ENCODE measurements at regions not wholly inside any gene's neighbourhood (a gene's known extent, or its start where the extent isn't known, plus 50 kb on each side); places are given as distances from the start of the nearest gene placed in this dataset.

DNA sequence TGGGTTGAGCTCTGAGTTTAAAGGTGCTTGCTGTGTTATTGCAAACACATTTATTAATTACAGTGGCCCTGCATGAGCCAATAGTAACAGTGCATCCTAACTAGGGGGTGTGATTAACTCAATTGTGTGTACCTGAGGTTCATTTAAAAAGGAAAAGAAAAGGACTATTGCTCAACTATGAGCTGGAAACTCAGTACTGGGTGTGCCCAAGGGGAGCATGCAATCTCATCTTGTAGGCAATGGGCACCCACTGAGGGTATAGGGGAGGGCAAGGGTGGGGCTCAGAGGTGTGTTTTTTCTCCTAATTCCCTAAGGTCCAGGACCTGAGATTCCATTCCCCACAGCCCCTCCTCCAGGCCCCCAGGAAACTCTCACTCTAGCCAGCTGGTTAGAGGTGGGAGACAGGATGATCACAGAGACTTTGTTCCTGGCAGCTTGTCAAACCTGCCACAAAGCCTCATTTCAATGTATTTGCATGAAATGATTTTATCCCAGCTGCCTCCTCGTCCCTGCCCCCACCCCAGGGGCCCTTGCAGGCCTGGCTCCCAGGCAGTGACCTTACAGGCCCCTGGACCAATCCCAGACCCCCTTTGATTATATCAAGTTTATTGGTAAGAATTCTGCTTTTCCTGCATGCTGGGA lies 220.7 kb downstream of the TBC1D2B start:
- ATAC-seq, result no peak
- no peaks in the 10 kb centered on the region for H3K4me1 ChIP-seq
- DNase-seq, result no peak
- no peaks in the 10 kb centered on the region for H3K27me3 ChIP-seq
- intact Hi-C loops (cut with DNase I), result no loop called here
- H3K36me3 ChIP-seq, result no peaks in the 10 kb centered on the region
- no peak for TF ChIP-seq CTCF (IDR thresholded peaks at IDR 0.05)
- TF ChIP-seq POLR2A (IDR thresholded peaks at IDR 0.05), result no peak
- H3K4me3 ChIP-seq, result no peak overlapping the region
- WGBS, 4 donors, result 55 to 82% (median 64%) methylated on average over 1 of the region's 1 CpG
- H3K27ac ChIP-seq, result no peak overlapping the region
- no peaks in the 10 kb centered on the region for H3K9me3 ChIP-seq

DNA sequence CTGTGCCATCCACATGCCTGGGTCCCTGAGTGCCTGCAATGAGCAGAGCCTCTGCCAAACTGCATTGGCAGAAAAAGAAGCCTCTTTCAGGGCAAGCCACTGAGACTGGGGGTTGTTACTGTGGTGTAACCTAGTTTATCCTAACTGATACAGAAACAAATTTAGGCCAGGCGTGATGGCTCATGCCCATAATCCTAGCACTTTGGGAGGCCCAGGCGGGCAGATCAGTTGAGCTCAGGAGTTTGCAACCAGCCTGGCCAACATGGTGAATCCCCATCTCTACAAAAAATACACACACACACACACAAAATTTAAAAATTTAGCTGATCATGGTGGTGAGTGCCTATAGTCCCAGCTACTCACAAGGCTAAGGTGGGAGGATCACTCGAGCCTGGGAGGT lies 221.6 kb downstream of the TBC1D2B start:
- no peak for TF ChIP-seq POLR2A (IDR thresholded peaks at IDR 0.05)
- TF ChIP-seq CTCF (IDR thresholded peaks at IDR 0.05), result no peak
- H3K27ac ChIP-seq, result no peak overlapping the region
- no peaks in the 10 kb centered on the region for H3K9me3 ChIP-seq
- DNase-seq (no peak), ATAC-seq (no peak)
- 76 to 93% (median 92%) methylated on average over 3 of the region's 3 CpGs for WGBS, 4 donors
- peaks cover 0 to 4% (median 0%) of the 10 kb centered on the region in 9 donors for H3K27me3 ChIP-seq
- H3K4me1 ChIP-seq, result no peaks in the 10 kb centered on the region
- intact Hi-C loops (cut with DNase I), result no loop called here
- H3K36me3 ChIP-seq, result no peaks in the 10 kb centered on the region
- no peak overlapping the region for H3K4me3 ChIP-seq

- Histone ChIP-seq H3K4me1 (no peaks in the 10 kb centered on the region), H3K27me3 (peaks cover 0 to 7% (median 0%) of the 10 kb centered on the region in 9 donors), H3K36me3 (no peaks in the 10 kb centered on the region), H3K27ac (no peak overlapping the region), H3K9me3 (peaks cover 0 to 8% (median 2%) of the 10 kb centered on the region in 12 donors), H3K4me3 (no peak overlapping the region)
- ATAC-seq (no peak), DNase-seq (no peak)
- intact Hi-C loops (cut with DNase I), result no loop called here
- TF ChIP-seq CTCF (IDR thresholded peaks at IDR 0.05), result no peak
- TF ChIP-seq POLR2A (IDR thresholded peaks at IDR 0.05), result no peak
These were observed 222.3 kb upstream of the LINGO1 start for GRCh38 chr15:77854980-77855379.

DNA sequence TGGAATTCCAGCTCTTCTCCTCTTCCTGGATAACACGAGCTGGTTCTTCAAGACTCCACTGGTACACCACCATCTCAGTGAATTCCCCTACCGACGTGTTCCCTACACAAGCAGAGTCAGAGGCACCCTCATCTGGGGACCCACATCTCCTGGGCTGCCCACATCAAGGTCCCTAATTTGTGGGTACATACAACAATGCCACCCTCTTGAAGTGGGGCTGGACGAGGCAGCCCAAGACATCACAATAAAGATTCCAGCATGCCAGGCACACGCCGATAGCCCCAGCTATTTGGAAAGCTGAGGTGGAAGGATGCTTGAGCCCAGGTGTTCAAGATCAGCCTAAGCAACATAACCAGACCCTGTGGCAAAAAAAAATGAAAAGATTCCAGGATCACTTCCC lies 221.2 kb upstream of the LINGO1 start:
- DNase-seq (no peak), ATAC-seq (no peak)
- Histone ChIP-seq H3K36me3 (no peaks in the 10 kb centered on the region), H3K27ac (no peak overlapping the region), H3K27me3 (peaks cover 0 to 13% (median 0%) of the 10 kb centered on the region in 9 donors), H3K4me3 (no peak overlapping the region), H3K9me3 (peaks cover 0 to 11% (median 2%) of the 10 kb centered on the region in 12 donors), H3K4me1 (no peaks in the 10 kb centered on the region)
- TF ChIP-seq CTCF (IDR thresholded peaks at IDR 0.05) (no peak), POLR2A (IDR thresholded peaks at IDR 0.05) (no peak)
- intact Hi-C loops (cut with DNase I), result no loop called here
- WGBS, 4 donors, result 83 to 91% (median 86%) methylated on average over 6 of the region's 6 CpGs

All from heart left ventricle (tissue), 16 donors.